Uterus (tissue), 2 donors: ENCODE measurements at regions not wholly inside any gene's neighbourhood (a gene's known extent, or its start where the extent isn't known, plus 50 kb on each side); places are given as distances from the start of the nearest gene placed in this dataset.

Experiments
- CTCF ChIP-seq, 4 experiments: fragments of 200-600 bp in 2 of 4; fragments of 450-650 bp in 2 of 4; sonication (generic) in 2 of 4; IDR thresholded peaks; one replicate each; pipeline ENCODE4 v1.5.1; 2016 to 2019; ENCODE audit warnings: antibody characterized with exemption in 4 of 4, mild to moderate bottlenecking in 2 of 4, moderate library complexity in 1 of 4
- POLR2A ChIP-seq, 2 donors: fragments of 450-650 bp; IDR thresholded peaks; one replicate each; pipeline ENCODE4 v1.6.1; 2016; ENCODE audit warnings: antibody characterized with exemption in 2 of 2, mild to moderate bottlenecking in 1 of 2, moderate library complexity in 1 of 2

DNA sequence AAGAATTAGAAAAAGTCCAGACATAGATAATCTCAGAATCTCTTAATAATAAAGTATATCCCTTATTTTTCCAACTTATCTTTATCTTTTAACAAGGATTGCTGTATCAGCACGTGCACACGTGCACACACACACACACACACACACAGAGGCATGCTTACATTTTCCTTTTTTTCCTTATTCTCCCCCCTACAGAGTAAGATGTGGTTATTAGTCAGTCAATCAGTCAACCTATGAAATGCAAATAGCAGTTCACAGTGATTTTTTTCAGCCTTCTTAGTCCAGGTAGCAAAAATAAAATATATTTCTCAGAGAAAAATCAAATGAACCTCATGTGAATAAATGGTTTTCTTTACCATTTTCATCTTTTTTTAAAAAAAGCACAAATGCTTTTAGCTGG lies 506.2 kb upstream of the SLC39A10 start:
- no peak for TF ChIP-seq CTCF (IDR thresholded peaks at IDR 0.05)
- TF ChIP-seq POLR2A (IDR thresholded peaks at IDR 0.05), result no peak
